ENCODE measurements at regions not wholly inside any gene's neighbourhood (a gene's known extent, or its start where the extent isn't known, plus 50 kb on each side); places are given as distances from the start of the nearest gene placed in this dataset.

DNA sequence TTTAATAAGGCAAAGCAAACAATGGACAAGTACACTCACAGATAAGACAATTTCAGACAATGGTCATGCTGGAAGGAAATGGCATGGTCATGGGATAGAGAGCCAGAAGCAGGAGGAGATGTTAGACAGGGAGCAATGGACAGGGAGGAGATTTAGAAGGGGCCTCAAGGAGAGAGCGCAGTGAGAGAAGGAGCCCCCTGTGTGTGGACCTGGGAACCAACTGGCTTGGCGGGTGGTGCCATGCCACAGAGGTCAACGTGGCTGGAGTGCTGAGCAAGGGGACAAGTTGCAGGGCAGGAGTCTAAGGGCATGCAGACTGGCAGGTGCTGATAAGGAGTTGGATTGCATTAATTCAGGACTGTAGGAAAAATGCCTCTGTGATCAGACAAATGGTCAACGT, 75.3 kb upstream of the UQCRFS1 start:
- FAIRE-seq: no peak
- Histone ChIP-seq H3K4me2 (ENCODE audit: insufficient read depth in 1 of 2, low read depth in 2 of 2, low read length in 2 of 2) (no peak overlapping the region), H2BK12ac (ENCODE audit: low read depth, low read length) (0 out of 2 replicates have a peak overlapping the region, but pooled peaks have one; percentile 21), H2AFZ (ENCODE audit: low read length) (no peak overlapping the region), H3K36me3 (ENCODE audit: control insufficient read depth in 2 of 4, insufficient read depth in 4 of 4, low read length in 3 of 4) (no peaks in the 10 kb centered on the region), H3K14ac (ENCODE audit: insufficient read length) (no peak overlapping the region), H4K20me1 (replicated peaks in 1 of 2; ENCODE audit: control insufficient read depth in 1 of 2, insufficient read depth in 2 of 2, low read length in 2 of 2) (no peaks in the 10 kb centered on the region), H2AK5ac (ENCODE audit: low read depth, low read length) (no peak overlapping the region), H4K91ac (replicated peaks; ENCODE audit: insufficient read length, low read length) (no peak overlapping the region), H3K23me2 (ENCODE audit: low read depth, low read length) (no peaks in the 10 kb centered on the region), H2BK20ac (ENCODE audit: low read length) (no peak overlapping the region), H3K79me1 (ENCODE audit: low read depth, low read length) (no peaks in the 10 kb centered on the region), H2BK120ac (replicated peaks; ENCODE audit: low read depth, low read length) (no peak overlapping the region), H3K79me2 (ENCODE audit: control insufficient read depth in 1 of 2, insufficient read depth in 2 of 2, low read length in 2 of 2) (no peaks in the 10 kb centered on the region), H3K23ac (ENCODE audit: insufficient read length) (no peak overlapping the region), H3K4ac (replicated peaks; ENCODE audit: insufficient read length, low read depth, low read length) (no peak overlapping the region), H3K9ac (replicated peaks in 1 of 4; ENCODE audit: extremely low read depth in 1 of 4, low read depth in 3 of 4, low read length in 3 of 4) (no peak overlapping the region), H3K4me1 (replicated peaks in 1 of 4; ENCODE audit: control insufficient read depth in 3 of 4, insufficient read depth in 4 of 4, low read length in 3 of 4) (peaks cover 0 to 2% (median 0%) of the 10 kb centered on the region in 4 experiments; a peak in 3 of 7 replicates), H3K9me3 (ENCODE audit: insufficient read depth in 2 of 2, low read depth in 1 of 2, low read length in 1 of 2) (no peaks in the 10 kb centered on the region), H2BK5ac (ENCODE audit: low read depth, low read length) (no peak overlapping the region), H3K4me3 (ENCODE audit: extremely low read depth in 1 of 4, insufficient read depth in 2 of 4, low read depth in 3 of 4, low read length in 4 of 4) (no peak overlapping the region), H3K27ac (ENCODE audit: low read depth, low read length) (no peak overlapping the region), H3K56ac (replicated peaks; ENCODE audit: insufficient read length, low read depth, low read length) (no peak overlapping the region), H4K5ac (ENCODE audit: insufficient read length, low read depth, low read length) (no peak overlapping the region), H4K8ac (ENCODE audit: extremely low read depth, insufficient read depth, low read length) (no peak overlapping the region), H3K27me3 (replicated peaks in 1 of 4; ENCODE audit: control insufficient read depth in 3 of 4, extremely low read depth in 1 of 4, insufficient read depth in 3 of 4, low read length in 3 of 4) (no peaks in the 10 kb centered on the region; a peak in 1 of 7 replicates), H2BK15ac (ENCODE audit: low read length) (no peak overlapping the region), H3K18ac (ENCODE audit: extremely low read depth, low read length) (no peak overlapping the region)
- ChIA-PET POLR2A (ENCODE audit: partially characterized antibody) (no interaction called here), CTCF (ENCODE audit: partially characterized antibody) (interaction anchor here (0.8 to 2.7 kb wide), 12 partner anchors 9 to 275 kb away, joined by 3 to 21 read pairs (median 4); no protein-coding TSS in a partner anchor)
- 91% methylated on average over 4 of the region's 4 CpGs; no CpG with 5 or more reads in 1 of the 2 experiments for WGBS, 2 experiments (ENCODE audit: extremely low coverage in 1 of 2, insufficient coverage in 1 of 2, insufficient read length in 1 of 2, insufficient replicate concordance in 2 of 2, low coverage in 1 of 2, low lambda C conversion rate in 2 of 2, missing lambda C conversion rate in 1 of 2)
- DNase-seq (ENCODE audit: low read depth in 1 of 2, low spot score in 2 of 2): no peak
- TF ChIP-seq, protein P1, sequence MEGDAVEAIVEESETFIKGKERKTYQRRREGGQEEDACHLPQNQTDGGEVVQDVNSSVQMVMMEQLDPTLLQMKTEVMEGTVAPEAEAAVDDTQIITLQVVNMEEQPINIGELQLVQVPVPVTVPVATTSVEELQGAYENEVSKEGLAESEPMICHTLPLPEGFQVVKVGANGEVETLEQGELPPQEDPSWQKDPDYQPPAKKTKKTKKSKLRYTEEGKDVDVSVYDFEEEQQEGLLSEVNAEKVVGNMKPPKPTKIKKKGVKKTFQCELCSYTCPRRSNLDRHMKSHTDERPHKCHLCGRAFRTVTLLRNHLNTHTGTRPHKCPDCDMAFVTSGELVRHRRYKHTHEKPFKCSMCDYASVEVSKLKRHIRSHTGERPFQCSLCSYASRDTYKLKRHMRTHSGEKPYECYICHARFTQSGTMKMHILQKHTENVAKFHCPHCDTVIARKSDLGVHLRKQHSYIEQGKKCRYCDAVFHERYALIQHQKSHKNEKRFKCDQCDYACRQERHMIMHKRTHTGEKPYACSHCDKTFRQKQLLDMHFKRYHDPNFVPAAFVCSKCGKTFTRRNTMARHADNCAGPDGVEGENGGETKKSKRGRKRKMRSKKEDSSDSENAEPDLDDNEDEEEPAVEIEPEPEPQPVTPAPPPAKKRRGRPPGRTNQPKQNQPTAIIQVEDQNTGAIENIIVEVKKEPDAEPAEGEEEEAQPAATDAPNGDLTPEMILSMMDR (IDR thresholded peaks at IDR 0.05; ENCODE audit: control extremely low read depth in 1 of 3, insufficient read depth in 1 of 3, low read depth in 1 of 3, low read length in 3 of 3): no peak
- TF ChIP-seq TBP (IDR thresholded peaks at IDR 0.05; ENCODE audit: low read depth, low read length) (no peak), FOSL1 (IDR thresholded peaks at IDR 0.05; ENCODE audit: insufficient read depth, low read depth, low read length) (no peak), TAF1 (IDR thresholded peaks at IDR 0.05; ENCODE audit: low read depth, low read length) (no peak), TAF7 (optimal IDR thresholded peaks at IDR 0.05; ENCODE audit: borderline replicate concordance, low read depth, low read length) (no peak), POU5F1 (IDR thresholded peaks at IDR 0.05; ENCODE audit: low read depth, low read length) (no peak), SP4 (IDR thresholded peaks at IDR 0.05; ENCODE audit: low read length) (no peak), TCF12 (IDR thresholded peaks at IDR 0.05; ENCODE audit: low read depth, low read length) (no peak), TEAD4 (IDR thresholded peaks at IDR 0.05; ENCODE audit: low read depth, low read length) (no peak), CHD2 (IDR thresholded peaks at IDR 0.05; ENCODE audit: low read length) (no peak), EP300 (IDR thresholded peaks at IDR 0.05; ENCODE audit: borderline replicate concordance in 1 of 2, low read depth in 2 of 2, low read length in 2 of 2) (no peak), BCL11A (IDR thresholded peaks at IDR 0.05; ENCODE audit: low read depth in 2 of 2, low read length in 2 of 2) (no peak), KDM4A (IDR thresholded peaks at IDR 0.05; ENCODE audit: low read depth, low read length, severe bottlenecking) (no peak)
